ENCODE measurements at regions not wholly inside any gene's neighbourhood (a gene's known extent, or its start where the extent isn't known, plus 50 kb on each side); places are given as distances from the start of the nearest gene placed in this dataset.

- ChIA-PET POLR2A (no interaction called here), RAD21 (ENCODE audit: low non-redundant PET in 1 of 2, low total read pairs in 2 of 2, uncharacterized antibody in 2 of 2, unreplicated experiment in 2 of 2) (no interaction called here), CTCF (no interaction called here)
- H3K4me1 ChIP-seq (ENCODE audit: control insufficient read depth in 1 of 2, insufficient read depth in 2 of 2, low read length in 2 of 2) = no peaks in the 10 kb centered on the region
- ATAC-seq (no peak), DNase-seq (ENCODE audit: low read depth, low spot score) (no peak)
- peaks cover 0 to 4% of the 10 kb centered on the region in 2 experiments; a peak in 2 of 4 replicates for H3K9me3 ChIP-seq (ENCODE audit: control insufficient read depth in 1 of 2, insufficient read depth in 1 of 2, low read depth in 1 of 2, low read length in 2 of 2)
- H3K27ac ChIP-seq (ENCODE audit: low read depth, low read length) = no peak overlapping the region
- H3K79me2 ChIP-seq (ENCODE audit: insufficient read depth, low read length) = no peaks in the 10 kb centered on the region
- no peak overlapping the region for H2AFZ ChIP-seq (ENCODE audit: low read depth, low read length, poor library complexity, severe bottlenecking)
- BruUV-seq (replicated peaks) = no TSS peak
- intact Hi-C loops (cut with micrococcal nuclease) = no loop called here
- H3K9me2 ChIP-seq (ENCODE audit: insufficient read depth) = no peaks in the 10 kb centered on the region
- no peaks in the 10 kb centered on the region for H3K27me3 ChIP-seq (ENCODE audit: insufficient read depth, low read length)
- no peaks in the 10 kb centered on the region for H3K36me3 ChIP-seq (ENCODE audit: control insufficient read depth in 1 of 2, insufficient read depth in 2 of 2, low read length in 2 of 2)
- no peak overlapping the region for H3K4me2 ChIP-seq (ENCODE audit: low read length)
- H3K4me3 ChIP-seq (replicated peaks in 1 of 2; ENCODE audit: low read depth in 1 of 2, low read length in 2 of 2) = no peak overlapping the region
- TF ChIP-seq SIN3A (IDR thresholded peaks at IDR 0.05; ENCODE audit: low read depth) (no peak), RAD21 (IDR thresholded peaks at IDR 0.05; ENCODE audit: low read depth) (no peak), EZH2 (IDR thresholded peaks at IDR 0.05) (no peak), ZNF274 (IDR thresholded peaks at IDR 0.05; ENCODE audit: low read depth, low read length) (no peak), POLR2A (IDR thresholded peaks at IDR 0.05; ENCODE audit: borderline replicate concordance, extremely low read depth, insufficient read depth, insufficient read length) (no peak), ZBTB33 (IDR thresholded peaks at IDR 0.05; ENCODE audit: extremely low read depth, insufficient replicate concordance, low read length) (no peak), FOSL1 (IDR thresholded peaks at IDR 0.05; ENCODE audit: low read depth) (no peak), SP1 (IDR thresholded peaks at IDR 0.05; ENCODE audit: low read depth) (no peak), CTCF (IDR thresholded peaks at IDR 0.05 in 2 of 3, conservative IDR thresholded peaks at IDR 0.05 in 1 of 3; ENCODE audit: borderline replicate concordance in 1 of 3, insufficient read depth in 1 of 3, low read depth in 2 of 3, low read length in 2 of 3) (no peak), SRF (IDR thresholded peaks at IDR 0.05; ENCODE audit: low read depth) (no peak), YY1 (IDR thresholded peaks at IDR 0.05; ENCODE audit: extremely low read depth, insufficient replicate concordance, low read depth, low read length) (no peak), POLR2AphosphoS5 (IDR thresholded peaks at IDR 0.05; ENCODE audit: low read depth, low read length) (no peak), MAX (IDR thresholded peaks at IDR 0.05) (no peak), ATF3 (IDR thresholded peaks at IDR 0.05) (no peak), ELF1 (IDR thresholded peaks at IDR 0.05; ENCODE audit: borderline replicate concordance, low read depth) (no peak), CEBPB (IDR thresholded peaks at IDR 0.05; ENCODE audit: low read depth) (no peak), TCF7L2 (IDR thresholded peaks at IDR 0.05; ENCODE audit: borderline replicate concordance, extremely low read depth, insufficient read depth, insufficient read length) (no peak), CBX3 (IDR thresholded peaks at IDR 0.05; ENCODE audit: low read depth) (no peak), EGR1 (IDR thresholded peaks at IDR 0.05; ENCODE audit: low read depth) (no peak)
- H4K20me1 ChIP-seq (ENCODE audit: insufficient read depth) = no peaks in the 10 kb centered on the region
- no peak overlapping the region for H3K9ac ChIP-seq (ENCODE audit: low read length)
Measured at GRCh38 chr20:6691516-6691915, 76.0 kb upstream of the BMP2 start.

Data from HCT116 (cell line).